OCI-LY3 (cell line): ENCODE measurements at regions not wholly inside any gene's neighbourhood (a gene's known extent, or its start where the extent isn't known, plus 50 kb on each side); places are given as distances from the start of the nearest gene placed in this dataset.

Source experiments
- H2AFZ ChIP-seq: fragments of 200-600, 300-600 bp; shearing (Covaris generic); 2 replicates; pipeline ENCODE4 v1.6.0; 2014; ENCODE audit warnings: antibody characterized with exemption, low read depth, low read length
- H3K27ac ChIP-seq: fragments of 200-600, 300-600 bp; sonication (generic); 2 replicates; pipeline ENCODE4 v1.5.1; 2014; ENCODE audit warnings: mild to moderate bottlenecking, low read length, moderate library complexity, mixed read lengths
- H3K27me3 ChIP-seq: fragments of 200-600, 300-600 bp; sonication (generic); 2 replicates; pipeline ENCODE4 v1.6.1; 2014; ENCODE audit warnings: low read depth, low read length, mixed read lengths
- H3K36me3 ChIP-seq: fragments of 200-600, 300-600 bp; sonication (generic); replicated peaks from 2 replicates; pipeline ENCODE3; 2014; ENCODE audit warnings: low read depth, low read length, mixed read lengths
- H3K4me1 ChIP-seq: fragments of 300-600, 200-600 bp; sonication (generic); 2 replicates; pipeline ENCODE4 v1.6.1; 2014; ENCODE audit warnings: low read length, mixed read lengths
- H3K4me2 ChIP-seq: fragments of 200-600, 300-600 bp; sonication (generic); 2 replicates; pipeline ENCODE4 v1.6.1; 2014; ENCODE audit warnings: low read length, mixed read lengths
- H3K4me3 ChIP-seq: fragments of 300-600, 200-600 bp; sonication (generic); 2 replicates; pipeline ENCODE4 v1.5.1; 2014; ENCODE audit warnings: antibody characterized with exemption, mild to moderate bottlenecking, low read length, moderate library complexity
- H3K79me2 ChIP-seq: fragments of 300-600, 200-600 bp; shearing (Covaris generic); 2 replicates; pipeline ENCODE4 v1.6.1; 2014; ENCODE audit warnings: mild to moderate bottlenecking, low read length, mixed read lengths
- H3K9ac ChIP-seq: fragments of 300-600, 200-600 bp; shearing (Covaris generic); 2 replicates; pipeline ENCODE4 v1.6.0; 2014; ENCODE audit warnings: mild to moderate bottlenecking, low read length, moderate library complexity
- H3K9me3 ChIP-seq: fragments of 200-600, 300-600 bp; shearing (Covaris generic); 2 replicates; pipeline ENCODE4 v1.6.1; 2014; ENCODE audit warnings: low read length, mixed read lengths; ENCODE audit not compliant: insufficient read depth
- H4K20me1 ChIP-seq: fragments of 200-600, 300-600 bp; sonication (generic); 2 replicates; pipeline ENCODE4 v1.6.1; 2016; ENCODE audit warnings: low read length, mixed read lengths; ENCODE audit not compliant: insufficient read depth
- CTCF ChIP-seq: fragments of 200-600, 300-600 bp; sonication (generic); IDR thresholded peaks from 2 replicates; pipeline ENCODE4 v1.5.1; 2014; ENCODE audit warnings: antibody characterized with exemption, low read length, low read depth
- EZH2phosphoT487 ChIP-seq: fragments of 200-600 bp; shearing (Covaris generic); IDR thresholded peaks from 2 replicates; pipeline ENCODE4 v1.6.1; 2018; ENCODE audit warnings: antibody characterized with exemption, mixed run types, low read depth

- H3K79me2 ChIP-seq: no peaks in the 10 kb centered on the region
- no peaks in the 10 kb centered on the region for H3K9me3 ChIP-seq
- H3K4me2 ChIP-seq: no peak overlapping the region
- no peaks in the 10 kb centered on the region for H3K36me3 ChIP-seq
- no peak overlapping the region for H3K4me3 ChIP-seq
- H2AFZ ChIP-seq: no peak overlapping the region
- H4K20me1 ChIP-seq: no peaks in the 10 kb centered on the region
- TF ChIP-seq EZH2phosphoT487: no peak
- TF ChIP-seq CTCF: no peak
- no peak overlapping the region for H3K9ac ChIP-seq
- no peaks in the 10 kb centered on the region for H3K4me1 ChIP-seq
- H3K27me3 ChIP-seq: peaks cover 17% of the 10 kb centered on the region
- no peak overlapping the region for H3K27ac ChIP-seq
Observed at GRCh38 chr16:86355951-86356350, 154.4 kb upstream of the FOXF1 start.

- no peaks in the 10 kb centered on the region for H3K79me2 ChIP-seq
- H2AFZ ChIP-seq: no peak overlapping the region
- H3K9me3 ChIP-seq: no peaks in the 10 kb centered on the region
- no peaks in the 10 kb centered on the region for H3K36me3 ChIP-seq
- no peak overlapping the region for H3K9ac ChIP-seq
- H3K4me2 ChIP-seq: no peak overlapping the region
- H3K4me1 ChIP-seq: no peaks in the 10 kb centered on the region
- H3K27me3 ChIP-seq: peaks cover 16% of the 10 kb centered on the region
- H4K20me1 ChIP-seq: no peaks in the 10 kb centered on the region
- no peak overlapping the region for H3K4me3 ChIP-seq
- TF ChIP-seq EZH2phosphoT487: no peak
- TF ChIP-seq CTCF: no peak
- no peak overlapping the region for H3K27ac ChIP-seq
Observed at GRCh38 chr16:86356804-86357203, 153.5 kb upstream of the FOXF1 start.

- Histone ChIP-seq H3K9ac (no peak overlapping the region), H4K20me1 (no peaks in the 10 kb centered on the region)
Observed at GRCh38 chr16:86357303-86357702, 153.0 kb upstream of the FOXF1 start.

GRCh38 chr16:86357950-86358349 is 152.4 kb upstream of the FOXF1 start:
- H2AFZ ChIP-seq: no peak overlapping the region
- H3K27ac ChIP-seq: no peak overlapping the region
- no peak overlapping the region for H3K4me3 ChIP-seq
- no peaks in the 10 kb centered on the region for H3K4me1 ChIP-seq
- no peak overlapping the region for H3K9ac ChIP-seq
- no peaks in the 10 kb centered on the region for H4K20me1 ChIP-seq
- no peaks in the 10 kb centered on the region for H3K79me2 ChIP-seq
- H3K27me3 ChIP-seq: peaks cover 22% of the 10 kb centered on the region
- no peak overlapping the region for H3K4me2 ChIP-seq
- TF ChIP-seq CTCF: no peak
- TF ChIP-seq EZH2phosphoT487: no peak
- H3K36me3 ChIP-seq: no peaks in the 10 kb centered on the region
- no peaks in the 10 kb centered on the region for H3K9me3 ChIP-seq

More at GRCh38 chr16:86357303-86357702, 153.0 kb upstream of the FOXF1 start:
- peaks cover 16% of the 10 kb centered on the region for H3K27me3 ChIP-seq
- no peaks in the 10 kb centered on the region for H3K4me1 ChIP-seq
- TF ChIP-seq CTCF (no peak), EZH2phosphoT487 (no peak)
- H3K4me3 ChIP-seq: no peak overlapping the region
- H2AFZ ChIP-seq: no peak overlapping the region
- no peak overlapping the region for H3K27ac ChIP-seq
- H3K9me3 ChIP-seq: no peaks in the 10 kb centered on the region
- H3K79me2 ChIP-seq: no peaks in the 10 kb centered on the region
- no peaks in the 10 kb centered on the region for H3K36me3 ChIP-seq
- no peak overlapping the region for H3K4me2 ChIP-seq
